Retina (tissue), 1 donor: ENCODE measurements at regions not wholly inside any gene's neighbourhood (a gene's known extent, or its start where the extent isn't known, plus 50 kb on each side); places are given as distances from the start of the nearest gene placed in this dataset.

Source experiments
- DNase-seq: peaks from one replicate; pipeline ENCODE4 v3.0.0-alpha.2; 2016

- DNase-seq: no peak
Measured at GRCh38 chr5:167725264-167725663, 566.2 kb upstream of the WWC1 start.

- no peak for DNase-seq
Measured at GRCh38 chr5:167725741-167726140, 565.7 kb upstream of the WWC1 start.

- DNase-seq: no peak
Measured at GRCh38 chr5:167726642-167727041, 564.8 kb upstream of the WWC1 start.

GRCh38 chr5:167730121-167730520, 561.3 kb upstream of the WWC1 start:
- DNase-seq: no peak

GRCh38 chr5:167730656-167731055, 560.8 kb upstream of the WWC1 start:
- DNase-seq: no peak

- DNase-seq: no peak
Measured at GRCh38 chr5:167731951-167732350, 559.5 kb upstream of the WWC1 start.

- no peak for DNase-seq
Measured at GRCh38 chr5:167732499-167732898, 558.9 kb upstream of the WWC1 start.

- DNase-seq: no peak
Measured at GRCh38 chr5:167736992-167737391, 554.5 kb upstream of the WWC1 start.

GRCh38 chr5:167743695-167744464, 547.6 kb upstream of the WWC1 start:
- DNase-seq: no peak

GRCh38 chr5:167745868-167746267, 545.6 kb upstream of the WWC1 start:
- no peak for DNase-seq

GRCh38 chr5:167750586-167750985, 540.9 kb upstream of the WWC1 start:
- DNase-seq: no peak

GRCh38 chr5:167752936-167753335, 538.5 kb upstream of the WWC1 start:
- DNase-seq: no peak

- no peak for DNase-seq
Measured at GRCh38 chr5:167753725-167754490, 537.5 kb upstream of the WWC1 start.

- DNase-seq: peak; percentile 49
Measured at GRCh38 chr5:167754501-167755021, 536.9 kb upstream of the WWC1 start.

GRCh38 chr5:167755420-167755819, 536.0 kb upstream of the WWC1 start:
- no peak for DNase-seq

GRCh38 chr5:167759057-167759821, 532.2 kb upstream of the WWC1 start:
- no peak for DNase-seq

GRCh38 chr5:167763772-167764171, 527.7 kb upstream of the WWC1 start:
- no peak for DNase-seq

GRCh38 chr5:167764641-167765289, 526.7 kb upstream of the WWC1 start:
- DNase-seq: peak; percentile 35

GRCh38 chr5:167765352-167765751, 526.1 kb upstream of the WWC1 start:
- DNase-seq: no peak

- no peak for DNase-seq
Measured at GRCh38 chr5:167766957-167767356, 524.5 kb upstream of the WWC1 start.

- DNase-seq: no peak
Measured at GRCh38 chr5:167767795-167768194, 523.6 kb upstream of the WWC1 start.

- DNase-seq: no peak
Measured at GRCh38 chr5:167769846-167770413, 521.5 kb upstream of the WWC1 start.
